Liver (tissue), 3 donors: ENCODE measurements at regions not wholly inside any gene's neighbourhood (a gene's known extent, or its start where the extent isn't known, plus 50 kb on each side); places are given as distances from the start of the nearest gene placed in this dataset.

Experiments
- CTCF ChIP-seq: fragments of 150-350 bp; IDR thresholded peaks from 2 replicates; pipeline ENCODE4 v1.5.1; 2017; ENCODE audit warnings: improper control_type of control experiment, low read depth, low read length; ENCODE audit not compliant: missing input control
- MAX ChIP-seq: IDR thresholded peaks from 2 replicates; pipeline ENCODE4 v1.6.1; 2016; ENCODE audit warnings: antibody characterized with exemption
- NR2F2 ChIP-seq: IDR thresholded peaks from 2 replicates; pipeline ENCODE4 v1.6.1; 2016; ENCODE audit warnings: antibody characterized with exemption
- donor health status: healthy.
- donor health status: healthy.

DNA sequence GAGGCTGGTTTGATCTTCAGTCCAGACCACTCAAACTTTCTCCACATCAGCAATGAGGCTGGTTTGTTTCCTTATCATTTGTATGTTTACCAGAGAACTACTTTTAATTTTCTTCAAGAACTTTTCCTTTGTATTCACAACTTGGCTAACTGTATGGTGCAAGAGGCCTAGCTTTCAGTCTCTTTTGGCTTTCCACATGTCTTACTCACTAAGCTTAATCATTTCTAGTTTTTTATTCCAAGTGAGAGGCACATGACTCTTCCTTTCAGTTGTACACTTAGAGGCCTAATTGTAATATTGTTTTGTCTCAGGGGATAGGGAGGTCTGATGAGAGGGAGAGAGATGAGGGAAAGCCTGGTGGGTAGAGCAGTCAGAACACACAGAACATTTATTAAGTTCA, 554.0 kb upstream of the ARRDC3 start:
- TF ChIP-seq CTCF (no peak), NR2F2 (no peak), MAX (no peak)
